ENCODE measurements at regions not wholly inside any gene's neighbourhood (a gene's known extent, or its start where the extent isn't known, plus 50 kb on each side); places are given as distances from the start of the nearest gene placed in this dataset.

DNA sequence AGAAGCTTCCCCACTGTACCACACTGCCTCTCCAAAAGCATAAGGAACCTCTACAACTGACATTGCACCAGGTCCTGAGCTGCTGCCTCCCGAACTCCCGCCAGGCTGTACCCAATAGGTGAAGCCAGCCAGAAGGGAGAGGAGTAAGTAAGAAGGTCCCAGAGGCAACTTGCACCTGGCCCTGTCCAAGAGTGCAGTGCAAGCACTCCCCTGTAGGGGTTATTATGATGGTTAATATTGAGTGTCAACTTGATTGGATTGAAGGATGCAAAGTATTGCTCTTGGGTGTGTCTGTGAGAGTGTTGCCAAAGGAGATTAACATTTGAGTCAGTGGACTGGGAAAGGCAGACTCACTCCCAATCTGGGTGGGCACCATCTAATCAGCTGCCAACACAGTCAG is 879.3 kb upstream of the SLIT2 start:
- TF ChIP-seq EP300 (IDR thresholded peaks at IDR 0.05): no peak
- no peak for TF ChIP-seq CTCF (IDR thresholded peaks at IDR 0.05)
- no peak for TF ChIP-seq POLR2A (IDR thresholded peaks at IDR 0.05)
- no peak for TF ChIP-seq POLR2AphosphoS5 (IDR thresholded peaks at IDR 0.05)
- no peaks in the 10 kb centered on the region for H3K9me3 ChIP-seq
- DNase-seq: no peak
- H3K36me3 ChIP-seq: no peaks in the 10 kb centered on the region
- intact Hi-C loops (cut with DNase I; ENCODE audit: low total_unique reads): no loop called here
- 83 to 100% (median 97%) methylated on average over 2 of the region's 2 CpGs for WGBS, 5 donors
- no peak overlapping the region for H3K4me3 ChIP-seq
- no peaks in the 10 kb centered on the region for H3K27me3 ChIP-seq
- no peak overlapping the region for H3K27ac ChIP-seq
- no peaks in the 10 kb centered on the region for H3K4me1 ChIP-seq

- TF ChIP-seq EP300 (IDR thresholded peaks at IDR 0.05) (no peak), POLR2AphosphoS5 (IDR thresholded peaks at IDR 0.05) (no peak)
- Histone ChIP-seq H3K27me3 (no peaks in the 10 kb centered on the region), H3K4me3 (no peak overlapping the region)
These were observed 882.9 kb upstream of the SLIT2 start for GRCh38 chr4:19368800-19369199.

GRCh38 chr4:19366916-19367315 is 884.8 kb upstream of the SLIT2 start:
- intact Hi-C loops (cut with DNase I; ENCODE audit: low total_unique reads): no loop called here
- 83 to 93% (median 88%) methylated on average over 2 of the region's 2 CpGs for WGBS, 5 donors
- Histone ChIP-seq H3K27me3 (no peaks in the 10 kb centered on the region), H3K4me3 (no peak overlapping the region), H3K27ac (no peak overlapping the region), H3K36me3 (no peaks in the 10 kb centered on the region), H3K9me3 (no peaks in the 10 kb centered on the region), H3K4me1 (no peaks in the 10 kb centered on the region)
- no peak for DNase-seq
- no peak for TF ChIP-seq EP300 (IDR thresholded peaks at IDR 0.05)

More at GRCh38 chr4:19368800-19369199, 882.9 kb upstream of the SLIT2 start:
- H3K36me3 ChIP-seq: no peaks in the 10 kb centered on the region
- intact Hi-C loops (cut with DNase I; ENCODE audit: low total_unique reads): no loop called here
- H3K27ac ChIP-seq: no peak overlapping the region
- H3K9me3 ChIP-seq: no peaks in the 10 kb centered on the region
- H3K4me1 ChIP-seq: no peaks in the 10 kb centered on the region
- no peak for DNase-seq
- WGBS, 5 donors: 86 to 93% (median 88%) methylated on average over 3 of the region's 3 CpGs

GRCh38 chr4:19358015-19358414 is 893.7 kb upstream of the SLIT2 start:
- H3K9me3 ChIP-seq: peaks cover 0 to 2% (median 0%) of the 10 kb centered on the region in 4 donors
- H3K4me3 ChIP-seq: no peak overlapping the region
- intact Hi-C loops (cut with DNase I; ENCODE audit: low total_unique reads): no loop called here
- H3K27me3 ChIP-seq: no peaks in the 10 kb centered on the region
- no peaks in the 10 kb centered on the region for H3K36me3 ChIP-seq
- no peaks in the 10 kb centered on the region for H3K4me1 ChIP-seq
- TF ChIP-seq POLR2AphosphoS5 (IDR thresholded peaks at IDR 0.05) (no peak), CTCF (IDR thresholded peaks at IDR 0.05) (no peak), POLR2A (IDR thresholded peaks at IDR 0.05) (no peak), EP300 (IDR thresholded peaks at IDR 0.05) (no peak)
- H3K27ac ChIP-seq: no peak overlapping the region
- WGBS, 5 donors: 44 to 60% (median 46%) methylated on average over 2 of the region's 2 CpGs
- DNase-seq: no peak

- intact Hi-C loops (cut with DNase I; ENCODE audit: low total_unique reads): no loop called here
- DNase-seq: no peak
- Histone ChIP-seq H3K36me3 (no peaks in the 10 kb centered on the region), H3K27ac (no peak overlapping the region), H3K9me3 (peaks cover 0 to 7% (median 2%) of the 10 kb centered on the region in 4 donors), H3K27me3 (no peaks in the 10 kb centered on the region), H3K4me3 (no peak overlapping the region), H3K4me1 (no peaks in the 10 kb centered on the region)
- WGBS, 5 donors: 68 to 91% (median 82%) methylated on average over 1 of the region's 1 CpG
- TF ChIP-seq CTCF (IDR thresholded peaks at IDR 0.05) (no peak), POLR2A (IDR thresholded peaks at IDR 0.05) (no peak), POLR2AphosphoS5 (IDR thresholded peaks at IDR 0.05) (no peak), EP300 (IDR thresholded peaks at IDR 0.05) (no peak)
These were observed 902.3 kb upstream of the SLIT2 start for GRCh38 chr4:19349416-19349815.
